ENCODE measurements at regions not wholly inside any gene's neighbourhood (a gene's known extent, or its start where the extent isn't known, plus 50 kb on each side); places are given as distances from the start of the nearest gene placed in this dataset.

DNA sequence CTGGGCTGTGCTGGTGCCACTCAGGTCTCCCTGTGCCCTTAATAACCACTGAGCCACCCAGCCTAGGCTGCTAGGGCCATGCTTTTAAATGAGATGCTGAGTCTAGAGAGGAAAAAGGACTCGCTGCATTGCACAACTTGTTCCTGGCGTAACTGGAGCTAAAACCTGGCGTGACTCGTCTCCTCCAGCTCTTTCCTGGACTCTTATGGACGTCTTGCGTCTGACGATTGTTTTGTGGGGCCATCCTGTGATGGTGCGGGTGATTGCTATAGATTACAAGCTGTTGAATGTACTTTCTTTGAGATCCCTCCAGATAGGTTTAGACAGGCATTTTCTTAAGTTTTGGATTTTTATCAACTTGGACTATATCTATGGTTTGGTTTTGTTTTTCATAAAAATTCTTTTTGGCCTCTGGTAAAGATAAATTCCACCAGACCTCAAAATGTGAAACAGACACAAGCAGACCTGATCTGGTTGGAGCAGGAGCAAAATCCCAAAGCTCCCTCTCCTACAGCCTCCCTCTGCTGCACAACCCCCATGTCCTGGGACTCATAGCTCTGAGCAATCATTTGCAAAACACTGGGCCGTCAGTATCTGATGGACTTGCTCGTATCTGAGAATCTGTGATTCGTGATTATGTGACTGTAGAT lies 230.3 kb downstream of the ARHGAP12 start:
- no peak for DNase-seq (ENCODE audit: low read depth)
- TF ChIP-seq, protein P1, sequence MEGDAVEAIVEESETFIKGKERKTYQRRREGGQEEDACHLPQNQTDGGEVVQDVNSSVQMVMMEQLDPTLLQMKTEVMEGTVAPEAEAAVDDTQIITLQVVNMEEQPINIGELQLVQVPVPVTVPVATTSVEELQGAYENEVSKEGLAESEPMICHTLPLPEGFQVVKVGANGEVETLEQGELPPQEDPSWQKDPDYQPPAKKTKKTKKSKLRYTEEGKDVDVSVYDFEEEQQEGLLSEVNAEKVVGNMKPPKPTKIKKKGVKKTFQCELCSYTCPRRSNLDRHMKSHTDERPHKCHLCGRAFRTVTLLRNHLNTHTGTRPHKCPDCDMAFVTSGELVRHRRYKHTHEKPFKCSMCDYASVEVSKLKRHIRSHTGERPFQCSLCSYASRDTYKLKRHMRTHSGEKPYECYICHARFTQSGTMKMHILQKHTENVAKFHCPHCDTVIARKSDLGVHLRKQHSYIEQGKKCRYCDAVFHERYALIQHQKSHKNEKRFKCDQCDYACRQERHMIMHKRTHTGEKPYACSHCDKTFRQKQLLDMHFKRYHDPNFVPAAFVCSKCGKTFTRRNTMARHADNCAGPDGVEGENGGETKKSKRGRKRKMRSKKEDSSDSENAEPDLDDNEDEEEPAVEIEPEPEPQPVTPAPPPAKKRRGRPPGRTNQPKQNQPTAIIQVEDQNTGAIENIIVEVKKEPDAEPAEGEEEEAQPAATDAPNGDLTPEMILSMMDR (IDR thresholded peaks at IDR 0.05; ENCODE audit: insufficient read depth, low read length, poor library complexity, severe bottlenecking), result no peak

DNA sequence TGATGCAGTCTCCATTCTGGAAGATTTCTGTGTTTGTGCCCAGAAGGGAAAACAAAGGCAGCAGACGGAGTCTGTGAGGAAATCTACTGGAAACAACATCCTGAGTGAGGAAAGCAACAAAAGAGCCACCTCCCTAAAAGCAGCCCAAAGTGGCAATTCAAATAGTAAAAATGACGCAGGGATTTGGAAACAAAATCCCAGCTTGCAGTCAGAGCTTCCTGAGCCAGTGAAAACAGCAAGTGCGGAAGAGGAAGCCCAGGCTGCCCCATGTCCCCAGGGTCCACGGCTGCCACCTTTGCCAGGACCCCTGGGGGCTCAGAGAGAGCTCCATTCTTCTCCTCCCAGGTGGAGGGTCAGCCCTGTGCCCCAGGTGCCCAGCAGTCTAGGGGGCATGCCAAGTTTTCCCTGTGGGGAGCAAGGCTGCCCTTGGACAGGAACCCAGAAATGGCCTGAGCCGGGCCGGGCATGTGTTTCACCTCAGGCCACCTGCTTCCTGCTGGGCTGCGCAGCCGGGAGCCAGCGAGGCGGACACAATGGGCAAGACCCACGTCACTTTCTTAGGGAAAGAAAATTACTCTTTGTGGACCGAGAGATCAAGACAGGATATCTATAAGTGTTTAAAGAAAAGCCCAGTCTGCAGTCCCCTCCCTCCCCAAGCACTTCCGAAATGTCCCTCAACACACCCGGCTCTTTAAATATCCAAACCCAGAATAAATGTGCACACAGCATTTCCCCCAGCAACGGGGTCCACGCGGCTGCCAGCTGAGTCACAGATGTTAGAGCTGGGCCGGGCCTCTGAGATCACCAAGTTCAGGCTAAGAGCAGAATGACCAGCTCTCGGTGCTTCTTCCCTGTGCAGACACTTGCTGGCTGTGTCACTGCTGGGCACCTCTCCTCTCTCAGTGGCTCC lies 231.1 kb downstream of the ARHGAP12 start:
- TF ChIP-seq, protein P1 (IDR thresholded peaks at IDR 0.05; ENCODE audit: insufficient read depth, low read length, poor library complexity, severe bottlenecking), result no peak
- no peaks in the 10 kb centered on the region for H3K27me3 ChIP-seq (ENCODE audit: control insufficient read depth, insufficient read depth, low read length)
- H3K36me3 ChIP-seq (ENCODE audit: control insufficient read depth, insufficient read depth, low read length), result no peaks in the 10 kb centered on the region
- DNase-seq (ENCODE audit: low read depth), result peak; percentile 28
- no peak overlapping the region for H3K4me3 ChIP-seq (ENCODE audit: low read depth, low read length)

More for the DNA sequence above, 230.3 kb downstream of the ARHGAP12 start:
- Histone ChIP-seq H3K4me3 (ENCODE audit: low read depth, low read length) (no peak overlapping the region), H3K36me3 (ENCODE audit: control insufficient read depth, insufficient read depth, low read length) (no peaks in the 10 kb centered on the region), H3K27me3 (ENCODE audit: control insufficient read depth, insufficient read depth, low read length) (no peaks in the 10 kb centered on the region)

DNA sequence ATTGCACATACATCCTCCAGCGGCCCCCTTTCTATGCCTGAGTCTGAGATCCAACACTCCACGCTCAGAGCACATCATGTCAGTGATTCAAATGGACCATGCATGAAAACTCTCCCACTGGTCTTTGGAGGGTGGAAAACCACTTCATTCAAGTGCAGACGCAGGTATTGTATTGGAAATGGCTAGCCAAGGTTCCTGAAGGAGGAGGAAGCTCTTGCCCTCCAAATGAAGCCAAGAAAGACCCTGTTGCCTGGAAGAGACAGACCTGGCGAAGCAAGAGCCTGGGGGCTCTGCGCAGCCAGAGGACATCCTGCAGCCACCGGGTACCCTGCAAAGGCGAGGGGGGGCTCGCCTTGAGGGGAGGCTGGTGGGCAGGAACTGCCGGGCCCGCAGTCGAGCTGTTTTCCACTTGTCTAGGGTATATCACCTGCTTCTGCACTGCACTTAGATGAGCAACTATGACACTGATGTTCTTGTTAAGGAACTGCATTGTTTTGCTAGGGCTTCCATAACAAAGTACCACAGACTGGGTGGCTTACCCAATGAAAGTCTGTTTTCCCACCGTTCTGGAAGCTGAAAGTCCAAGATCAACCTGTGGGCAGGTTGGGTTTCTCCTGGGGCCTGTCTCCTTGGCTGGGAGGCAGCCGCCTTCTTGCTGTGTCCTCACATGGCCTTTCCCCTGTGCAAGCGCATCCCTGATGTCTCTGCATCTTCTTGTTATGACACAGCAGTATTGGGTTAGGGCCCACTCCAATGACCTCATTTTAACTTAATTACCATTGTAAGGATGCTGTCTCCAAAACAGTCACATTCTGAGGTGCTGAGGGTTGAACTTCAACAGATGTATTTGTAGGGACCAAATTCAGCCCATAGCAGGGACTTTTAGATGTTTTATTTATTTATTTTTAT lies 233.4 kb downstream of the ARHGAP12 start:
- DNase-seq (ENCODE audit: low read depth), result no peak
- H3K27me3 ChIP-seq (ENCODE audit: control insufficient read depth, insufficient read depth, low read length), result no peaks in the 10 kb centered on the region
- H3K4me3 ChIP-seq (ENCODE audit: low read depth, low read length), result no peak overlapping the region
- no peaks in the 10 kb centered on the region for H3K36me3 ChIP-seq (ENCODE audit: control insufficient read depth, insufficient read depth, low read length)
- TF ChIP-seq, protein P1 (IDR thresholded peaks at IDR 0.05; ENCODE audit: insufficient read depth, low read length, poor library complexity, severe bottlenecking), result no peak

DNA sequence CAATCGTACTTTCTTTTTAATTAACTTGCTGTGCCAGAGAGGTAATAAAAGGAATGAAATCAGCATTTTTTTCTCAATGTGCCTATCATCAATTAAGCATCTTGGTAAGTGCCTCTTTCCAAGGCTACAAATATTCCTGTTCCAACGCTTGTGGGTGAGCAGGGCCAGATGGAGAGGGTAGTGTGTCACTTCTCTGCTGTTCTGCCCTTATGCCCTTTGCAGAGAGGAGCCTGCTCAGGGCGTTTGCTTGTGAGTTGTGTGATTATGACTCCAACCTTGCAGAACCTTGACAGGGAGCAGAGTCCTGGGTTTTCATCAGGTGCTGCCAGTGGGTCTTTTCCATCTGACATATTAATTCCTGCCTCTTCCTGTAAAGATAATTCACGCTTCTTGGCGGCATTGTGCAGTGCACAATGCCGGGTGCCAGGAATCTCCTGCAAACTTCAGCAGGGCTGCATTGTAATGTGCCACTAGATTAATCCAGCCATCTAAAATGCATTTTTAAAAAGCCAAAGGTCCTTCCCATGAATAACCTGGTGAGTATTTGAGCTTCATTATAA lies 234.4 kb downstream of the ARHGAP12 start:
- Histone ChIP-seq H3K4me3 (ENCODE audit: low read depth, low read length) (no peak overlapping the region), H3K36me3 (ENCODE audit: control insufficient read depth, insufficient read depth, low read length) (no peaks in the 10 kb centered on the region), H3K27me3 (ENCODE audit: control insufficient read depth, insufficient read depth, low read length) (no peaks in the 10 kb centered on the region)
- TF ChIP-seq, protein P1 (IDR thresholded peaks at IDR 0.05; ENCODE audit: insufficient read depth, low read length, poor library complexity, severe bottlenecking), result no peak
- DNase-seq (ENCODE audit: low read depth), result no peak

DNA sequence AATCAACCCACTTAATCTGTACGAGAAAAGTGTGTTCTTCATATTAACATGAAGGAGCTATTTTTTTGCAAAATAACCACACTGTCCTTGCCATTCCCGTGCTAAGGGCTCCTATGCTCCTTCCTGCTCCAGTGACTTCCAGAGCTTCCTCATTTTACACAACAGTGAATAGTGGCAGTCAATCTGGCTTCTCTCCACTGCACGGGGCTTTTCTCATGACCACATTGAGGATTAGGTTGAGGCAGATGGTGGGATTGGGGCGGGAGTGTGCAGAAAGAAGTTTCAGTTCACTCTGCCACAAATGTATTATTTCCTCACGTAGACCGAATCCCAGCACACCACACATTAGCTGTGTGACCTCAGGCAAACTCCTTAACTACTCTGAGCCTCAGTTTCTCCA lies 235.1 kb downstream of the ARHGAP12 start:
- DNase-seq (ENCODE audit: low read depth), result no peak
- TF ChIP-seq, protein P1 (IDR thresholded peaks at IDR 0.05; ENCODE audit: insufficient read depth, low read length, poor library complexity, severe bottlenecking), result no peak

More for the DNA sequence above, 235.1 kb downstream of the ARHGAP12 start:
- no peak overlapping the region for H3K4me3 ChIP-seq (ENCODE audit: low read depth, low read length)
- no peaks in the 10 kb centered on the region for H3K36me3 ChIP-seq (ENCODE audit: control insufficient read depth, insufficient read depth, low read length)
- H3K27me3 ChIP-seq (ENCODE audit: control insufficient read depth, insufficient read depth, low read length), result no peaks in the 10 kb centered on the region

Data from kidney epithelial cell (primary cell).